PC-9 (cell line): ENCODE measurements at regions not wholly inside any gene's neighbourhood (a gene's known extent, or its start where the extent isn't known, plus 50 kb on each side); places are given as distances from the start of the nearest gene placed in this dataset.

ENCODE experiments used
- BruUV-seq: library from RNA; stranded (reverse); fragments of 400-500 nt; replicated peaks from 2 replicates; lab custom pipeline; 2021; lab: Mats Ljungman, UMichigan
- CTCF ChIA-PET: fragments of 300-600 bp; sonication (Branson Sonifier 250); formaldehyde crosslinking; loops from one replicate; lab custom pipeline; 2022; ENCODE audit warnings: antibody characterized with exemption; lab: Charles Lee
- POLR2A ChIA-PET: fragments of 300-600 bp; sonication (Branson Sonifier 250); formaldehyde crosslinking; loops from one replicate; lab custom pipeline; 2022; ENCODE audit warnings: antibody characterized with exemption; ENCODE audit not compliant: unreplicated experiment; lab: Charles Lee
- DNase-seq, 2 experiments: peaks; one replicate each; pipeline versions ENCODE4 v3.0.0 to v3.0.0-alpha.2; 2015 to 2022; ENCODE audit warnings: mixed read lengths in 1 of 2
- H2AFZ ChIP-seq: fragments of 200-600 bp; sonication (generic); 2 replicates; pipeline ENCODE4 v1.8.1; 2017; ENCODE audit warnings: antibody characterized with exemption
- H3F3A ChIP-seq: fragments of 200-600 bp; sonication (generic); 2 replicates; pipeline ENCODE4 v1.8.1; 2017; ENCODE audit warnings: antibody characterized with exemption, mild to moderate bottlenecking, low read depth; ENCODE audit not compliant: insufficient read depth
- H3K27ac ChIP-seq: fragments of 200-600 bp; sonication (generic); 2 replicates; pipeline ENCODE4 v1.6.1; 2016; ENCODE audit warnings: mixed run types
- H3K27me3 ChIP-seq: fragments of 200-600 bp; sonication (generic); 2 replicates; pipeline ENCODE4 v1.6.1; 2016; ENCODE audit warnings: low read depth, mixed run types; ENCODE audit not compliant: insufficient read depth
- H3K36me3 ChIP-seq: fragments of 200-600 bp; sonication (generic); 2 replicates; pipeline ENCODE4 v1.6.1; 2016; ENCODE audit warnings: low read depth, mixed run types
- H3K4me1 ChIP-seq: fragments of 200-600 bp; sonication (generic); replicated peaks from 2 replicates; pipeline ENCODE4 v1.6.1; 2016; ENCODE audit warnings: mixed run types; ENCODE audit not compliant: insufficient read depth
- H3K4me2 ChIP-seq: fragments of 200-600 bp; sonication (generic); 2 replicates; pipeline ENCODE4 v1.6.1; 2017; ENCODE audit warnings: mixed run types
- H3K4me3 ChIP-seq: fragments of 200-600 bp; sonication (generic); 2 replicates; pipeline ENCODE4 v1.6.1; 2016; ENCODE audit warnings: mixed run types
- H3K79me2 ChIP-seq: fragments of 200-600 bp; sonication (generic); 2 replicates; pipeline ENCODE4 v1.6.1; 2017; ENCODE audit warnings: low read depth, mixed run types
- H3K9me2 ChIP-seq: fragments of 200-600 bp; sonication (generic); 2 replicates; pipeline ENCODE4 v1.8.1; 2017; ENCODE audit warnings: mild to moderate bottlenecking; ENCODE audit not compliant: insufficient read depth
- H3K9me3 ChIP-seq: fragments of 200-600 bp; sonication (generic); 2 replicates; pipeline ENCODE4 v1.8.1; 2016; ENCODE audit warnings: low read depth; ENCODE audit not compliant: insufficient read depth
- H4K20me1 ChIP-seq: fragments of 200-600 bp; sonication (generic); 2 replicates; pipeline ENCODE4 v1.8.1; 2017; ENCODE audit not compliant: insufficient read depth
- EZH2 ChIP-seq: fragments of 200-600 bp; sonication (generic); IDR thresholded peaks from 2 replicates; pipeline ENCODE4 v1.8.0; 2017; ENCODE audit warnings: antibody characterized with exemption, low read depth
- intact Hi-C: fragments of 100-400 bp; cut with micrococcal nuclease; formaldehyde crosslinking; loops from one replicate; pipeline ENCODE4 v1.10.0; 2022; ENCODE audit not compliant: unreplicated experiment
- TF ChIP-seq, protein P1 (sequence below): fragments of 200-600 bp; sonication (generic); conservative IDR thresholded peaks from 2 replicates; pipeline ENCODE4 v1.6.1; 2017; ENCODE audit warnings: mixed run types, antibody characterized with exemption, mild to moderate bottlenecking, moderate library complexity

DNA sequence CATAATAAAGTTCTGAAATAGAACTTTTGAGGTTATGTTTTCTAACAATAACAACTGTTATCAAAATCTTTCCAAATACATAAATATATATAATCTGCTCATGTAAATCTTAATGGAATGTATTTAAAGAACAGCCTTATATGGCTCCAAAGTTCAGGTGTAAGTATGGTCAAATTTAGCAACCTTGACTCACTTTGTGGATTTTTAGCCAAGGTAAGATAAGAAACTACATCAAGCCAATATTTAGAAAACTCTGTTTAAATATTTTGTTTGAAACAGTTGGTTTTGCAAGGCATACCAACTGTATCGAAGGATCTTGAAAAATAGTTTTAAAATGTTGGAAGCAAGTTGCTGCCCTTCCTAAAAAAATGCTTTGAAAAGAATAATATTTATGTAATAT, 228.9 kb upstream of the SEMA3D start:
- Histone ChIP-seq H3K27me3 (no peaks in the 10 kb centered on the region), H3K4me1 (no peaks in the 10 kb centered on the region), H3K79me2 (no peaks in the 10 kb centered on the region), H4K20me1 (no peaks in the 10 kb centered on the region), H3K4me3 (no peak overlapping the region), H3K9me2 (no peaks in the 10 kb centered on the region), H3K4me2 (no peak overlapping the region), H3K36me3 (no peaks in the 10 kb centered on the region), H3K9me3 (no peaks in the 10 kb centered on the region), H2AFZ (no peak overlapping the region; the same call in 1 of the 2 replicates), H3K27ac (no peak overlapping the region), H3F3A (no peaks in the 10 kb centered on the region)
- TF ChIP-seq, protein P1, sequence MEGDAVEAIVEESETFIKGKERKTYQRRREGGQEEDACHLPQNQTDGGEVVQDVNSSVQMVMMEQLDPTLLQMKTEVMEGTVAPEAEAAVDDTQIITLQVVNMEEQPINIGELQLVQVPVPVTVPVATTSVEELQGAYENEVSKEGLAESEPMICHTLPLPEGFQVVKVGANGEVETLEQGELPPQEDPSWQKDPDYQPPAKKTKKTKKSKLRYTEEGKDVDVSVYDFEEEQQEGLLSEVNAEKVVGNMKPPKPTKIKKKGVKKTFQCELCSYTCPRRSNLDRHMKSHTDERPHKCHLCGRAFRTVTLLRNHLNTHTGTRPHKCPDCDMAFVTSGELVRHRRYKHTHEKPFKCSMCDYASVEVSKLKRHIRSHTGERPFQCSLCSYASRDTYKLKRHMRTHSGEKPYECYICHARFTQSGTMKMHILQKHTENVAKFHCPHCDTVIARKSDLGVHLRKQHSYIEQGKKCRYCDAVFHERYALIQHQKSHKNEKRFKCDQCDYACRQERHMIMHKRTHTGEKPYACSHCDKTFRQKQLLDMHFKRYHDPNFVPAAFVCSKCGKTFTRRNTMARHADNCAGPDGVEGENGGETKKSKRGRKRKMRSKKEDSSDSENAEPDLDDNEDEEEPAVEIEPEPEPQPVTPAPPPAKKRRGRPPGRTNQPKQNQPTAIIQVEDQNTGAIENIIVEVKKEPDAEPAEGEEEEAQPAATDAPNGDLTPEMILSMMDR: no peak
- TF ChIP-seq EZH2: no peak
- ChIA-PET CTCF (no interaction called here), POLR2A (no interaction called here)
- BruUV-seq: no TSS peak
- intact Hi-C loops: no loop called here
- DNase-seq: no peak

GRCh38 chr7:85413718-85414117, 226.9 kb upstream of the SEMA3D start:
- H3K36me3 ChIP-seq: no peaks in the 10 kb centered on the region
- H2AFZ ChIP-seq: no peak overlapping the region
- H4K20me1 ChIP-seq: no peaks in the 10 kb centered on the region
- intact Hi-C loops: no loop called here
- no TSS peak for BruUV-seq
- H3K9me3 ChIP-seq: no peaks in the 10 kb centered on the region
- ChIA-PET POLR2A (no interaction called here), CTCF (no interaction called here)
- H3F3A ChIP-seq: no peaks in the 10 kb centered on the region
- H3K79me2 ChIP-seq: no peaks in the 10 kb centered on the region
- no peaks in the 10 kb centered on the region for H3K4me1 ChIP-seq
- TF ChIP-seq, protein P1: no peak
- TF ChIP-seq EZH2: no peak
- no peak overlapping the region for H3K27ac ChIP-seq
- no peak for DNase-seq
- H3K4me2 ChIP-seq: no peak overlapping the region
- no peak overlapping the region for H3K4me3 ChIP-seq
- H3K27me3 ChIP-seq: no peaks in the 10 kb centered on the region
- no peaks in the 10 kb centered on the region for H3K9me2 ChIP-seq

- intact Hi-C loops: no loop called here
- no peak overlapping the region for H2AFZ ChIP-seq
- H3K36me3 ChIP-seq: no peaks in the 10 kb centered on the region
- CTCF ChIA-PET: no interaction called here
- no peak overlapping the region for H3K4me2 ChIP-seq
- no peaks in the 10 kb centered on the region for H3K9me3 ChIP-seq
- TF ChIP-seq, protein P1: no peak
- no peak for TF ChIP-seq EZH2
- H3K4me1 ChIP-seq: no peaks in the 10 kb centered on the region
- H3K79me2 ChIP-seq: no peaks in the 10 kb centered on the region
- H4K20me1 ChIP-seq: no peaks in the 10 kb centered on the region
- POLR2A ChIA-PET: no interaction called here
- no peaks in the 10 kb centered on the region for H3K27me3 ChIP-seq
- no peak overlapping the region for H3K27ac ChIP-seq
- no peak for DNase-seq
- no peaks in the 10 kb centered on the region for H3K9me2 ChIP-seq
- BruUV-seq: no TSS peak
- no peaks in the 10 kb centered on the region for H3F3A ChIP-seq
- no peak overlapping the region for H3K4me3 ChIP-seq
These were observed 226.1 kb upstream of the SEMA3D start for GRCh38 chr7:85412912-85413311.
